HG03039 (cell line): ENCODE measurements at regions not wholly inside any gene's neighbourhood (a gene's known extent, or its start where the extent isn't known, plus 50 kb on each side); places are given as distances from the start of the nearest gene placed in this dataset.

Experiments
- ATAC-seq: cut with Tn5 transposase; IDR thresholded peaks from one replicate; pipeline ENCODE4 v1.9.1; 2021; ENCODE audit warnings: mild to moderate bottlenecking, moderate library complexity; ENCODE audit not compliant: unreplicated experiment

GRCh38 chr17:73694491-73694890, 50.2 kb upstream of the SDK2 start:
- ATAC-seq: no peak

- no peak for ATAC-seq
Measured at GRCh38 chr17:73695035-73695738, 50.9 kb upstream of the SDK2 start.

- ATAC-seq: no peak
Measured at GRCh38 chr17:73696251-73696650, 52.0 kb upstream of the SDK2 start.

GRCh38 chr17:73697872-73698271, 53.6 kb upstream of the SDK2 start:
- no peak for ATAC-seq

GRCh38 chr17:73698966-73699365, 54.7 kb upstream of the SDK2 start:
- ATAC-seq: no peak

- ATAC-seq: no peak
Measured at GRCh38 chr17:73701701-73702100, 57.5 kb upstream of the SDK2 start.

GRCh38 chr17:73703192-73703591, 58.9 kb upstream of the SDK2 start:
- no peak for ATAC-seq

GRCh38 chr17:73703917-73704316, 59.7 kb upstream of the SDK2 start:
- no peak for ATAC-seq

GRCh38 chr17:73705594-73705993, 61.3 kb upstream of the SDK2 start:
- ATAC-seq: no peak

GRCh38 chr17:73706428-73706827, 62.2 kb upstream of the SDK2 start:
- ATAC-seq: no peak

- no peak for ATAC-seq
Measured at GRCh38 chr17:73706858-73707257, 62.6 kb upstream of the SDK2 start.

GRCh38 chr17:73707358-73707757, 63.1 kb upstream of the SDK2 start:
- no peak for ATAC-seq

GRCh38 chr17:73710095-73710592, 65.9 kb upstream of the SDK2 start:
- ATAC-seq: no peak

- ATAC-seq: no peak
Measured at GRCh38 chr17:73711184-73711583, 66.9 kb upstream of the SDK2 start.

- ATAC-seq: no peak
Measured at GRCh38 chr17:73711916-73712315, 67.7 kb upstream of the SDK2 start.

- ATAC-seq: no peak
Measured at GRCh38 chr17:73713136-73713535, 68.9 kb upstream of the SDK2 start.

GRCh38 chr17:73715769-73716168, 71.5 kb upstream of the SDK2 start:
- no peak for ATAC-seq

- no peak for ATAC-seq
Measured at GRCh38 chr17:73717690-73718089, 73.4 kb upstream of the SDK2 start.

GRCh38 chr17:73718362-73718761, 74.1 kb upstream of the SDK2 start:
- no peak for ATAC-seq

- ATAC-seq: no peak
Measured at GRCh38 chr17:73718912-73719311, 74.7 kb upstream of the SDK2 start.

GRCh38 chr17:73719588-73720071, 75.4 kb upstream of the SDK2 start:
- no peak for ATAC-seq

GRCh38 chr17:73720187-73720834, 76.1 kb upstream of the SDK2 start:
- ATAC-seq: no peak
